HEK293 (cell line): ENCODE measurements at regions not wholly inside any gene's neighbourhood (a gene's known extent, or its start where the extent isn't known, plus 50 kb on each side); places are given as distances from the start of the nearest gene placed in this dataset.
"Not testable (repeated sequence)": the region's sequence is repeated elsewhere in the genome, so short reads cannot be mapped to it uniquely, and the experiment has no call there.

Experiments
- CTCF ChIA-PET: fragments of 350-600 bp; formaldehyde crosslinking; extraction: SDS; loops from one replicate; lab custom pipeline; 2021; ENCODE audit warnings: antibody characterized with exemption; lab: Yijun Ruan, JAX
- POLR2A ChIA-PET: fragments of 300-600 bp; formaldehyde crosslinking; extraction: SDS; loops from one replicate; lab custom pipeline; 2020; ENCODE audit warnings: antibody characterized with exemption, inconsistent platforms; lab: Yijun Ruan, JAX
- H3K27ac ChIP-seq: fragments of 200-500 bp; sonication (Bioruptor generic); 2 replicates; pipeline ENCODE4 v1.5.1; 2014; ENCODE audit warnings: low read depth, low read length, control low read depth, inconsistent platforms; ENCODE audit errors: extremely low read depth
- H3K36me3 ChIP-seq, 2 experiments: fragments of 200-500 bp in 1 of 2; sonication (Bioruptor generic) in 1 of 2; 1 replicate in 1 of 2; 2 replicates in 1 of 2; pipeline ENCODE4 v1.5.1; 2014 to 2017; ENCODE audit warnings: inconsistent platforms in 2 of 2, low read length in 2 of 2; ENCODE audit not compliant: control insufficient read depth in 2 of 2, insufficient read depth in 1 of 2
- H3K4me1 ChIP-seq: fragments of 200-500 bp; sonication (Bioruptor generic); 2 replicates; pipeline ENCODE4 v1.5.1; 2014; ENCODE audit warnings: mild to moderate bottlenecking, low read length, inconsistent platforms; ENCODE audit not compliant: control insufficient read depth, insufficient read depth
- H3K4me3 ChIP-seq: 2 replicates; pipeline ENCODE4 v1.5.1; 2011; ENCODE audit warnings: low read depth, mild to moderate bottlenecking, control low read depth, low read length, moderate library complexity
- H3K9me3 ChIP-seq: fragments of 200-500 bp; sonication (Bioruptor generic); 2 replicates; pipeline ENCODE4 v1.5.1; 2014; ENCODE audit warnings: low read depth, low read length, inconsistent platforms; ENCODE audit not compliant: control insufficient read depth, insufficient read depth
- GLI2 ChIP-seq: fragments of 450-650 bp; formaldehyde crosslinking; IDR thresholded peaks from 2 replicates; pipeline ENCODE4; 2017; ENCODE audit warnings: missing biosample characterization, missing genetic modification characterization, low read depth, borderline replicate concordance
- IKZF3 ChIP-seq: fragments of 450-650 bp; IDR thresholded peaks from 2 replicates; pipeline ENCODE4 v1.5.0; 2018; ENCODE audit warnings: missing biosample characterization, mild to moderate bottlenecking, missing genetic modification characterization, moderate library complexity
- KLF1 ChIP-seq: fragments of 450-650 bp; formaldehyde crosslinking; IDR thresholded peaks from 2 replicates; pipeline ENCODE4 v1.5.1; 2016; ENCODE audit warnings: missing biosample characterization, missing genetic modification characterization
- OVOL3 ChIP-seq: fragments of 450-650 bp; formaldehyde crosslinking; IDR thresholded peaks from 2 replicates; pipeline ENCODE4 v1.5.1; 2016; ENCODE audit warnings: missing biosample characterization, missing genetic modification characterization
- PRDM1 ChIP-seq: fragments of 450-650 bp; formaldehyde crosslinking; IDR thresholded peaks from 2 replicates; pipeline ENCODE4; 2016; ENCODE audit warnings: missing biosample characterization, missing genetic modification characterization
- RBAK ChIP-seq: fragments of 450-650 bp; formaldehyde crosslinking; IDR thresholded peaks from 2 replicates; pipeline ENCODE4 v1.5.1; 2016; ENCODE audit warnings: missing biosample characterization, missing genetic modification characterization
- SP7 ChIP-seq: fragments of 450-650 bp; formaldehyde crosslinking; IDR thresholded peaks from 2 replicates; pipeline ENCODE4 v1.5.1; 2016; ENCODE audit warnings: missing biosample characterization, missing genetic modification characterization
- ZBTB49 ChIP-seq: fragments of 450-650 bp; formaldehyde crosslinking; IDR thresholded peaks from 2 replicates; pipeline ENCODE4 v1.5.1; 2016; ENCODE audit warnings: missing biosample characterization, missing genetic modification characterization, low read depth
- ZNF114 ChIP-seq: fragments of 450-650 bp; formaldehyde crosslinking; IDR thresholded peaks from 2 replicates; pipeline ENCODE4 v1.5.0; 2017; ENCODE audit warnings: missing biosample characterization, missing genetic modification characterization
- ZNF202 ChIP-seq: fragments of 450-650 bp; formaldehyde crosslinking; IDR thresholded peaks from 2 replicates; pipeline ENCODE4 v1.5.1; 2016; ENCODE audit warnings: missing biosample characterization, missing genetic modification characterization, borderline replicate concordance
- ZNF223 ChIP-seq: fragments of 450-650 bp; formaldehyde crosslinking; IDR thresholded peaks from 2 replicates; pipeline ENCODE4 v1.5.1; 2016; ENCODE audit warnings: missing biosample characterization, missing genetic modification characterization
- ZNF549 ChIP-seq: fragments of 450-650 bp; IDR thresholded peaks from 2 replicates; pipeline ENCODE4 v1.5.1; 2018; ENCODE audit warnings: missing biosample characterization, missing genetic modification characterization, mild to moderate bottlenecking, inconsistent platforms, moderate library complexity
- ZNF621 ChIP-seq: fragments of 450-650 bp; formaldehyde crosslinking; IDR thresholded peaks from 2 replicates; pipeline ENCODE4 v1.5.1; 2017; ENCODE audit warnings: missing biosample characterization, missing genetic modification characterization
- ZNF639 ChIP-seq: fragments of 450-650 bp; formaldehyde crosslinking; IDR thresholded peaks from 2 replicates; pipeline ENCODE4 v1.5.1; 2016; ENCODE audit warnings: missing biosample characterization, missing genetic modification characterization
- ZNF747 ChIP-seq: fragments of 450-650 bp; formaldehyde crosslinking; IDR thresholded peaks from 2 replicates; pipeline ENCODE4 v1.5.1; 2016; ENCODE audit warnings: missing biosample characterization, missing genetic modification characterization
- ZSCAN30 ChIP-seq: fragments of 450-650 bp; IDR thresholded peaks from 2 replicates; pipeline ENCODE4 v1.5.1; 2018; ENCODE audit warnings: missing biosample characterization, mild to moderate bottlenecking, missing genetic modification characterization, moderate library complexity
- TF ChIP-seq, protein P1 (sequence below): fragments of 450-650 bp; formaldehyde crosslinking; IDR thresholded peaks from 2 replicates; pipeline ENCODE4 v1.5.1; 2016; ENCODE audit warnings: missing biosample characterization, missing genetic modification characterization
- TF ChIP-seq, protein P2 (sequence below): sonication (generic); formaldehyde crosslinking; IDR thresholded peaks from 2 replicates; pipeline ENCODE4 v1.8.1; 2022; ENCODE audit warnings: mild to moderate bottlenecking, moderate library complexity, missing genetic modification reagents
- TF ChIP-seq, protein P3 (sequence below): fragments of 450-650 bp; formaldehyde crosslinking; IDR thresholded peaks from 2 replicates; pipeline ENCODE4 v1.5.1; 2016; ENCODE audit warnings: missing biosample characterization, missing genetic modification characterization, low read depth

GRCh38 chr10:35959252-35959651 is 317.2 kb upstream of the FZD8 start:
- no peaks in the 10 kb centered on the region for H3K9me3 ChIP-seq
- POLR2A ChIA-PET: no interaction called here
- no peaks in the 10 kb centered on the region for H3K4me1 ChIP-seq
- TF ChIP-seq ZNF747 (no peak), SP7 (no peak), GLI2 (tag by site-specific recombination) (no peak)
- TF ChIP-seq, protein P1, sequence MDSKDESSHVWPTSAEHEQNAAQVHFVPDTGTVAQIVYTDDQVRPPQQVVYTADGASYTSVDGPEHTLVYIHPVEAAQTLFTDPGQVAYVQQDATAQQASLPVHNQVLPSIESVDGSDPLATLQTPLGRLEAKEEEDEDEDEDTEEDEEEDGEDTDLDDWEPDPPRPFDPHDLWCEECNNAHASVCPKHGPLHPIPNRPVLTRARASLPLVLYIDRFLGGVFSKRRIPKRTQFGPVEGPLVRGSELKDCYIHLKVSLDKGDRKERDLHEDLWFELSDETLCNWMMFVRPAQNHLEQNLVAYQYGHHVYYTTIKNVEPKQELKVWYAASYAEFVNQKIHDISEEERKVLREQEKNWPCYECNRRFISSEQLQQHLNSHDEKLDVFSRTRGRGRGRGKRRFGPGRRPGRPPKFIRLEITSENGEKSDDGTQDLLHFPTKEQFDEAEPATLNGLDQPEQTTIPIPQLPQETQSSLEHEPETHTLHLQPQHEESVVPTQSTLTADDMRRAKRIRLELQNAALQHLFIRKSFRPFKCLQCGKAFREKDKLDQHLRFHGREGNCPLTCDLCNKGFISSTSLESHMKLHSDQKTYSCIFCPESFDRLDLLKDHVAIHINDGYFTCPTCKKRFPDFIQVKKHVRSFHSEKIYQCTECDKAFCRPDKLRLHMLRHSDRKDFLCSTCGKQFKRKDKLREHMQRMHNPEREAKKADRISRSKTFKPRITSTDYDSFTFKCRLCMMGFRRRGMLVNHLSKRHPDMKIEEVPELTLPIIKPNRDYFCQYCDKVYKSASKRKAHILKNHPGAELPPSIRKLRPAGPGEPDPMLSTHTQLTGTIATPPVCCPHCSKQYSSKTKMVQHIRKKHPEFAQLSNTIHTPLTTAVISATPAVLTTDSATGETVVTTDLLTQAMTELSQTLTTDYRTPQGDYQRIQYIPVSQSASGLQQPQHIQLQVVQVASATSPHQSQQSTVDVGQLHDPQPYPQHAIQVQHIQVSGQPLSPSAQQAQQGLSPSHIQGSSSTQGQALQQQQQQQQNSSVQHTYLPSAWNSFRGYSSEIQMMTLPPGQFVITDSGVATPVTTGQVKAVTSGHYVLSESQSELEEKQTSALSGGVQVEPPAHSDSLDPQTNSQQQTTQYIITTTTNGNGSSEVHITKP (tag by site-specific recombination): no peak
- TF ChIP-seq, all 188 proteins: peak for 0
- no peaks in the 10 kb centered on the region for H3K36me3 ChIP-seq
- H3K4me3 ChIP-seq: no peak overlapping the region
- no peak overlapping the region for H3K27ac ChIP-seq
- CTCF ChIA-PET: interaction anchor here (0.6 kb wide), 1 partner anchor 61 kb away, joined by 3 read pairs; no protein-coding TSS in a partner anchor

DNA sequence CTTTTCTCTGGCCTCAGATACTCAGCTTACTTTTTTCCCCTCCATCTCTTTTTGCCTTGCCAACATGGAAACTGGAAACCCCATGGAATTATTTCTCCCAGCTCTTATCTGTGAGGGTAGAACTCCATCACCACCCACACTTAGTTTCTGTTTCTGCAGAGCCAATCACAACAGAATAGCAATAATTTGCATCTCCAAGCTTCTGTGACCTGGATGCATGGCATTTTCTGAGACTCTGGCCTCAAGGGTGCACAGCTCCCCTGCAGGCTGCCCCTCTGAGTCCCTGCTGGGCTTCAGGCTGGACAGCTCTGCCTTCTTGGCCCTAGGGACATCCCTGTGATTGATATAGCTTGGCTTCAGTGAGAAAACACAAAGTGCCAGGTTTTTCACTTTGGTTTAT is 316.5 kb upstream of the FZD8 start:
- CTCF ChIA-PET, H3K4me3 ChIP-seq, H3K27ac ChIP-seq, H3K36me3 ChIP-seq, POLR2A ChIA-PET, H3K4me1 ChIP-seq, H3K9me3 ChIP-seq: not testable (repeated sequence)

GRCh38 chr10:35950701-35951100 is 308.6 kb upstream of the FZD8 start:
- CTCF ChIA-PET: interaction anchor here (0.6 kb wide), 1 partner anchor 108 kb away, joined by 4 read pairs; no protein-coding TSS in a partner anchor
- POLR2A ChIA-PET: no interaction called here
- TF ChIP-seq ZNF114 (tag by site-specific recombination): no peak

DNA sequence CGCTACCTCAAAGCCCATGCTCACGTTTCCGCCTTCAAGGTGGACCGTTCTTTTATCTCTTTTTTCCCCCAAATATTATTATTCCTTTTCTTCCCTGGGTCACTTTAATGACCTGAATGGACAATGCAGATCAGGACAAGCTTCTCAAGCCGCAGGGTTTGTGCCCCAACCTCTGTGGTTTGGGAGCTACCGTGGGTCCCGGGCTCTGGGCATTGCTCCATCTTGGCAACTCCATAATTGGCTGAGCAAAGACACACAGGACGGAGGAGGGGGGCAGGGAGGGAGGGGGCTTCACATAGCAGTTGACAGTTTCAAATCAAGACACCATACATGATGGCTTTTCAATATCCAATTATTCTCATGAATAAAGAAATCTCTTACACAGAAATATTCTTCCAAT is 308.1 kb upstream of the FZD8 start:
- ChIA-PET POLR2A (no interaction called here), CTCF (no interaction called here)
- H3K4me1 ChIP-seq: no peaks in the 10 kb centered on the region
- no peaks in the 10 kb centered on the region for H3K9me3 ChIP-seq
- no peak overlapping the region for H3K27ac ChIP-seq
- no peak overlapping the region for H3K4me3 ChIP-seq
- H3K36me3 ChIP-seq: no peaks in the 10 kb centered on the region
- TF ChIP-seq, protein P2, sequence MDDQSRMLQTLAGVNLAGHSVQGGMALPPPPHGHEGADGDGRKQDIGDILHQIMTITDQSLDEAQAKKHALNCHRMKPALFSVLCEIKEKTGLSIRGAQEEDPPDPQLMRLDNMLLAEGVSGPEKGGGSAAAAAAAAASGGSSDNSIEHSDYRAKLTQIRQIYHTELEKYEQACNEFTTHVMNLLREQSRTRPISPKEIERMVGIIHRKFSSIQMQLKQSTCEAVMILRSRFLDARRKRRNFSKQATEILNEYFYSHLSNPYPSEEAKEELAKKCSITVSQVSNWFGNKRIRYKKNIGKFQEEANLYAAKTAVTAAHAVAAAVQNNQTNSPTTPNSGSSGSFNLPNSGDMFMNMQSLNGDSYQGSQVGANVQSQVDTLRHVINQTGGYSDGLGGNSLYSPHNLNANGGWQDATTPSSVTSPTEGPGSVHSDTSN (CRISPR knock-in tag): no peak
- no peak for TF ChIP-seq IKZF3 (tag by site-specific recombination)
- TF ChIP-seq ZNF747: no peak
- TF ChIP-seq ZNF621: no peak
- TF ChIP-seq ZBTB49 (tag by site-specific recombination): no peak
- TF ChIP-seq KLF1: no peak
- TF ChIP-seq ZNF223: no peak
- TF ChIP-seq, protein P3, sequence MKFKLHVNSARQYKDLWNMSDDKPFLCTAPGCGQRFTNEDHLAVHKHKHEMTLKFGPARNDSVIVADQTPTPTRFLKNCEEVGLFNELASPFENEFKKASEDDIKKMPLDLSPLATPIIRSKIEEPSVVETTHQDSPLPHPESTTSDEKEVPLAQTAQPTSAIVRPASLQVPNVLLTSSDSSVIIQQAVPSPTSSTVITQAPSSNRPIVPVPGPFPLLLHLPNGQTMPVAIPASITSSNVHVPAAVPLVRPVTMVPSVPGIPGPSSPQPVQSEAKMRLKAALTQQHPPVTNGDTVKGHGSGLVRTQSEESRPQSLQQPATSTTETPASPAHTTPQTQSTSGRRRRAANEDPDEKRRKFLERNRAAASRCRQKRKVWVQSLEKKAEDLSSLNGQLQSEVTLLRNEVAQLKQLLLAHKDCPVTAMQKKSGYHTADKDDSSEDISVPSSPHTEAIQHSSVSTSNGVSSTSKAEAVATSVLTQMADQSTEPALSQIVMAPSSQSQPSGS (tag by site-specific recombination): no peak
- no peak for TF ChIP-seq ZNF639 (tag by site-specific recombination)
- TF ChIP-seq RBAK (tag by site-specific recombination): no peak
- TF ChIP-seq ZNF549 (tag by site-specific recombination): no peak
- no peak for TF ChIP-seq ZSCAN30 (tag by site-specific recombination)
- no peak for TF ChIP-seq ZNF202 (tag by site-specific recombination)
- TF ChIP-seq OVOL3: no peak
- no peak for TF ChIP-seq PRDM1 (tag by site-specific recombination)

More at GRCh38 chr10:35950701-35951100, 308.6 kb upstream of the FZD8 start:
- Histone ChIP-seq H3K36me3 (no peaks in the 10 kb centered on the region), H3K27ac (no peak overlapping the region), H3K9me3 (no peaks in the 10 kb centered on the region), H3K4me1 (no peaks in the 10 kb centered on the region), H3K4me3 (no peak overlapping the region)
